Right cardiac atrium (tissue), 5 donors: ENCODE measurements at regions not wholly inside any gene's neighbourhood (a gene's known extent, or its start where the extent isn't known, plus 50 kb on each side); places are given as distances from the start of the nearest gene placed in this dataset.

Experiments used
- ATAC-seq, 2 donors: fragments of 200-7000 bp; cut with Tn5 transposase; one replicate each; pipeline versions ENCODE4 v1.8.0 to v1.9.1; 2020; ENCODE audit warnings: moderate library complexity in 2 of 2, mild to moderate bottlenecking in 1 of 2
- DNase-seq, 3 donors: peaks; one replicate each; pipeline ENCODE4 v3.0.0-alpha.2; 2020
- H3K27ac ChIP-seq: one replicate; pipeline ENCODE4 v1.5.1; 2013; ENCODE audit warnings: mild to moderate bottlenecking, low read length, control low read depth, moderate library complexity
- H3K27me3 ChIP-seq: one replicate; pipeline ENCODE4 v1.6.1; 2013; ENCODE audit not compliant: control insufficient read depth, insufficient read depth
- H3K4me1 ChIP-seq: one replicate; pipeline ENCODE4 v1.6.1; 2013; ENCODE audit warnings: low read length; ENCODE audit not compliant: control insufficient read depth, insufficient read depth
- H3K4me3 ChIP-seq: one replicate; pipeline ENCODE4 v1.5.1; 2013; ENCODE audit warnings: low read length, control low read depth
- H3K9me3 ChIP-seq: one replicate; pipeline ENCODE4 v1.6.1; 2013; ENCODE audit warnings: low read length; ENCODE audit not compliant: control insufficient read depth
- WGBS: extraction: QIAGEN DNeasy Blood & Tissue Kit; methylation state at CpG from one replicate; pipeline ENCODE4 v1.1.7; 2013; 5-methylcytosine and 5-hydroxymethylcytosine counted together
- intact Hi-C, 4 donors: fragments of 100-400 bp; cut with DNase I; formaldehyde crosslinking; loops; one replicate each; pipeline versions ENCODE4 v1.11.0 to v1.14.0; 2022 to 2023
- donor health status: healthy with polysubstance abuse.
- donor health status: DM: no; HTN: yes; CAD: no.
- donor health status: DM: no; HTN: no; CAD: no.
- donor health status: DM: no; HTN: yes; CAD: no; lungs with severe emphysema.
- donor health status: DM: yes; HTN: yes; CAD: no.

DNA sequence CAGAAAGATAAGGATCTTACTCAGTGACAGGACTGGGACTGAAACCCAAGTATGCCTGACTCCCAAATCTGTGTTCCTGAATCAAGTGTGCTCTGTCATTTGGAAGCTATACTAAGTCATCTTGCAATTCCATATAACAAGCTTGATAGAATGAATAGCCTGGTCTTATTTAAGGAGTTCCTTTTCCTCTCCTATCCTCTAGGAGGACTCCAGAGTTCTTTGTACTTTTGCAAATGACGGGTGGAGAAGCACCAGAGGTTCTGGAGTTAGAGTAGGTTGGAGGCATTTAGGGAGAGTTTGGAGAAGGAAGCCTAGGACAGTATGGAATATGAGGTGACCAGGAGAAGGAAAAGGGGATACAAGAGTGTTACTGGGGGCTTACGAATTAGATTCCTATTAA lies 92.9 kb upstream of the RCN1 start:
- intact Hi-C loops = no loop called here
- DNase-seq = no peak
- Histone ChIP-seq H3K4me1 (no peaks in the 10 kb centered on the region), H3K27ac (no peak overlapping the region), H3K9me3 (no peaks in the 10 kb centered on the region), H3K4me3 (no peak overlapping the region), H3K27me3 (no peaks in the 10 kb centered on the region)
- ATAC-seq = no peak
- WGBS = 63% methylated on average over 2 of the region's 2 CpGs

DNA sequence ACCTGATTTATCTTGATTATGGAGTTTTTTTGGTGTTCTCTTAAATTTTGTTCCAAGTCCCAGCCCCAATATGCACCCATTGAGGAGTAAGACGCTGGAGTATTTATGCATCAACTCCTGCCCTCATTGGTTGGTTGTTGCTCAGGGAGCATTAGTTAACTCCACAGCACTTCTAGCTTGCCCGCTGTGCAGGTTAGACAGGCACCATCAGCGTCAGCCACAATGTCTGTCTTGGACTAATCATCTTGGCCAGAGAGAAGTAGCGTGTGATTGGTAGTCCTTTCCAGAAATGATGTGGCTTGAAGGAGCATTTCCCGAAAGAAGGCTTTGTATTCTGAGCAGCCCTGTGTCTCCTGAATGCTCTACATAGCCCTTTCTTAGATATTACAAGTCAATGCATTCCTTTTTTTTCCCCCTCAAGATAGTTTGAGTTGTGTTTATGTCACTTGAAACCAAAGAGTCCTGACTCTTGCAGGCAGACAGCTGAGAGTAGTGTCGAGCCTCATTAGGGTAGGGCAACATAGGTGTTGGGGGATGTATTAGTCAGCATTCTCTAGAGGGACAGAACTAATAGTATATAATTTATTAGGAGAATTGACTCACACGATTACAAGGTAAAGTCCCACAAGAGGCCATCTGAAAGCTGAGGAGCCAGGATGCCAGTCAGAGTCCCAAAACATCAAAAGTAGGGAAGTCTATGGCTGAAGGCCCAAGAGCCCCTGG lies 94.6 kb upstream of the RCN1 start:
- ATAC-seq = no peak

DNA sequence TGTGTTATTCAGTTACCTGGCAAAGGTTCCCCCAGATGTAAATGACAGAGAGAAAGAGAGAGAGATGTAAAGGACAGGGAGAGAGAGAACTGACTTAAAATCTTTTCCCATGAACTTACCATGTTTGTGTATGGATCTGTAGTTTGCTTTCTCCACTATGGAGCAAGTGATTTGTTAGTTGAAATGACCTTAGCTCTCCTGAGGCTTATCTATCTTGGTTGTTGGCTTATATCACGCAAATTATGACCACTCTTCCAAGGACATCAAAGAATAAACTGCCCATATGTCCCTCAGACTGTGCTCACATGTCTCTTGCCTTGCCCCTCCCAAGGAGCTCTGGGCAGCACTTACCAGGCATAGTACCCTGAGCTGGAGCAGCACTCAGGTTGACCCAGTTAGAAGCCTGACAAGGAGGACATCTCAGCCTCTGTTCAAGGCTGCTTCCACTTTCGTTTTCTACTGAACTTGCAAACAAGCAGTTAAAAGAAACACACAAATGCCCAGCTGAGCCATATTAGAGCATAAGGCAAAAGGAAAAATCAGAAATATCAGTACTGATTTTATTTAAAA lies 95.3 kb upstream of the RCN1 start:
- H3K9me3 ChIP-seq = no peaks in the 10 kb centered on the region
- no peaks in the 10 kb centered on the region for H3K4me1 ChIP-seq
- WGBS = 53% methylated on average over 2 of the region's 2 CpGs
- intact Hi-C loops = no loop called here
- H3K27me3 ChIP-seq = no peaks in the 10 kb centered on the region
- ATAC-seq = peak in 1 of 2 donors; percentile 31
- no peak for DNase-seq
- H3K27ac ChIP-seq = no peak overlapping the region
- H3K4me3 ChIP-seq = no peak overlapping the region

More for the DNA sequence above, 94.6 kb upstream of the RCN1 start:
- intact Hi-C loops = no loop called here
- Histone ChIP-seq H3K27me3 (no peaks in the 10 kb centered on the region), H3K9me3 (no peaks in the 10 kb centered on the region), H3K4me3 (no peak overlapping the region), H3K4me1 (no peaks in the 10 kb centered on the region), H3K27ac (no peak overlapping the region)
- no peak for DNase-seq
- WGBS = 78% methylated on average over 7 of the region's 7 CpGs

DNA sequence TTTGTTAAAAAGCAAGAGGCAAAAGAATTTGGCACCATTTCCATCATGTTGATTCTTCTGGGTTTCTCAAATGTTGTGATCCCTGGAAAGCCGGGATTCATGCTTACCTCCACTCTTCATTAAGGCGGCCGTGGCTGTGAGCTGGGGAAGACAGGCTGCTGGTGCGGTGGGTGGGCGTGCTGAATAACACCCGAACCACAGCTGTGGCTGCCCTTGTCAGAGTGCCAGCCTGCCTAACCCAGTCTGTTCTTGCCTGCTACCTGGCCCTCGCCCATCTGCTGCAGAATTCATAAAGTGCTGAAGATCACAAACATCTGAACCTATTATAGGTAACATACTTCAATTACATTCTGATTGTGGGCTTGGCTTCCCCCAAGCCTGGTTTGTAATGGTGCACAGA lies 95.8 kb upstream of the RCN1 start:
- DNase-seq = no peak
- Histone ChIP-seq H3K4me1 (no peaks in the 10 kb centered on the region), H3K4me3 (no peak overlapping the region), H3K9me3 (no peaks in the 10 kb centered on the region), H3K27ac (no peak overlapping the region), H3K27me3 (no peaks in the 10 kb centered on the region)
- ATAC-seq = no peak
- intact Hi-C loops = no loop called here
- 76% methylated on average over 7 of the region's 7 CpGs for WGBS

DNA sequence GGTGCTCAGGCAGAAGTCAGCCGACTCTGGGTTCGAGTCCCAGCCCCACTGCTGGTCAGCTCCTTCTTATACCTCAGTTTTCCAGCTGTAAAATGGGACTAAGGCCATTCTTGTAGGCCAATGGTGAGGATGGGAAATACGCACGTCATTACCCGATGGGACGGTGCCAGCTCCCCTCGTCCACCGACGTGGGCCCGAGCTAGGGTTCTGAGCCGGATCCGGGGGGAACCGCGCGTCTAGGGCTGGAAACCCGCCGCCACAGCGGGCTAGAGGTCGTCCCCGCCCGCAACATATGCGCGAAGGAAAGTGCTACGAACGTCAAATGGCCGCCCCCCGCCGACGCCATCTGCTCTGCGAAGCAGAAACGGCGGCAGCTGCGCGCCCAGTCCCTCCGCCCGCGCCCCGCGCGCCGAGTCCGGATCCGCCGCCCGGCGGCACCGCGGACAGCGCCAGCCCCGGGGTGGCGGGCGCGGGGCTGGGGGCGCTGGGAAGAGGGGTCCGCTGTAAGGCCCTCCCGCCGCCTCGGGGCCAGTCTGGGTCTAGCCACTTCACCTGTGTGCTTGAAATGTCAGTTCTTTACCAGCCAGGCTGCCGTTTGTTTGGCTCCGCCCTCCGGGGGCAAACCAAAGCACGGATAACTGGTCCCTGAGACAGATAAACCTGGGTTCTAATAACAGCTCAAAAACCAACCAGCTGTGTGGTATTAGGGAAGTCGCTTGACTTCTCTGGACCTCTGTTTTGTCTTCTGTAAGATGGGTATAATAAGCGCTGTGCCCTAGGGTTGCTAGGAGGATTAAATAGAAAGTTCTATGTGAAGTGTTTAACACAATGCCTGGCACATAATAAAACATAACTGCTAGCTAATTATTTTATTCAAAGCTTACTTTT lies 103.5 kb upstream of the RCN1 start:
- intact Hi-C loops = no loop called here
- H3K4me3 ChIP-seq = peak overlapping the region; percentile 13
- ATAC-seq (no peak), DNase-seq (no peak)
- no peaks in the 10 kb centered on the region for H3K4me1 ChIP-seq
- peaks cover 8% of the 10 kb centered on the region for H3K27me3 ChIP-seq
- H3K9me3 ChIP-seq = no peaks in the 10 kb centered on the region
- WGBS = 10% methylated on average over 64 of the region's 64 CpGs
- no peak overlapping the region for H3K27ac ChIP-seq

DNA sequence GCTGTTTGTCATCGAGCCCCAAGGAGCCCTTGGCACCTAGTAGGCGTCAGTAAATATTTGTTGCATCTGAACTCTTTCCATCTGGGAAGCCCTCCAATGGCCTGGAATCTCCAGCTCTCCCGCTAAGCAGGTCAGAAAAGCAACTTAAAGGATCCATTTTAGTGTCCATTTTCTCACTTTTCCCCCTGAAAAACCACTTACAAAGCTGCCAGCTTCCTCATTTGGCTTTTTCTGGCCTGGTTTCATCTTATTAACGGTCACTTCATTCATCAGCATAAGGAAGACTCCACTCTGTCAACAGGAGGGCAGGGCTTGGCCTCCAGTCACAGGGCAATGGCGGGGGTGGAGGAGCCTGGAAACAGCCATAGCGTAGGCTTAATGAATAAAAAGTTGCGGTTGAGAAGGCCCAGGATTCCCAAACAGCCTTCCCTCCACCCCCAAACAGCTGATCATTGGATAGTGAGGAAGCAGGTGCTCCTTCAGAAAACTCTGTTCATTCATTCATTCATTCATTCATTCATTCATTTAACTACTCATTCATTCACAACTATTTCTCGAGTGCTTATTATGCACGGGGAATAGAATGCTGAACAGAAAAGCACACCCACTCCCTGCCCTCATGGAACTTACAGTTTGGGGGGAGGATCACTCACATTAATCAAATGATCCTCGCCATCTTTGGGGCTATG lies 104.5 kb upstream of the RCN1 start:
- intact Hi-C loops = no loop called here
- H3K4me1 ChIP-seq = no peaks in the 10 kb centered on the region
- no peak overlapping the region for H3K4me3 ChIP-seq
- H3K9me3 ChIP-seq = no peaks in the 10 kb centered on the region
- no peak for DNase-seq
- no peak overlapping the region for H3K27ac ChIP-seq
- WGBS = 56% methylated on average over 10 of the region's 10 CpGs
- H3K27me3 ChIP-seq = peaks cover 8% of the 10 kb centered on the region
- ATAC-seq = no peak

DNA sequence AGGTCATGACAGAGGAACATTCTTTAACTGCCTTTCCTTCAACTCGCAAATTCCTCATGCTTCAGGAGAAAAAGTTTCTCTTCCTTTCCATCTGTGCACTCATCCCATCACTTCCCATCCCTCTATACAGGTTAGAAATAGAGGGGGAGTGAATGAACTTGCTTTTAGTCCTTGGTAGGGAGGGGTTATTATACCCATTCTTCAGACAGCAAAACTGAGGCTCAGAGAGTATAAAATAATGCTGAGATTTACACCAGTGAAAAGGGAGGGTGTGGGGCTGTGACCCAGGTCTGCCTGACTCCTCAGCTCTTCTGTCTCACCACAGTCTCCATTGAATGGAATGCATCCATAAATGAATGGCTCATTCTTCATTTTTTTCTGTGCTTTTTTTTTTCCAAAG lies 109.4 kb upstream of the RCN1 start:
- 83% methylated on average over 1 of the region's 1 CpG for WGBS

DNA sequence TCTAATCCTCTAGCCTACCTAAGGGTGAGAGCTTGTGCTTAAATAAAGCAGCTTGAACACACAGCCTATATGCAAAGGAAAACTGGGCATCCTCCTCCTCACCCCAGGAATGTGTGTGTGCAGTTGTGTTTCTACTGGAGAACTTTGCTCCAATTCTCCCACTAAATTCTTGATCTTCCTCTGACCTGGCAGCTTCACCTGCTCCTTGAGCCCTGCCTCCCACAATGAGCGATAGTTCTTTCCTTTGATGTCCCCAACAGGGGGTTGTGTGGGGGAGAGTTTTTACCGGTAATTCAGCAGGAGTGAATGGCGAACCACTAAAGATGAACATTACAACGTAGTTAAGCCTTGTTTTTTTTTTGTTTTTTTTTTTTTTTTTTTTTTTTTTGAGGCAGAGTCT lies 113.5 kb upstream of the RCN1 start:
- Histone ChIP-seq H3K9me3 (no peaks in the 10 kb centered on the region), H3K4me3 (no peak overlapping the region), H3K4me1 (no peaks in the 10 kb centered on the region), H3K27ac (no peak overlapping the region), H3K27me3 (no peaks in the 10 kb centered on the region)
- WGBS = 44% methylated on average over 4 of the region's 4 CpGs
- DNase-seq (no peak), ATAC-seq (no peak)
- intact Hi-C loops = no loop called here

More for the DNA sequence above, 109.4 kb upstream of the RCN1 start:
- DNase-seq = no peak
- Histone ChIP-seq H3K4me1 (no peaks in the 10 kb centered on the region), H3K27ac (no peak overlapping the region), H3K9me3 (no peaks in the 10 kb centered on the region), H3K4me3 (no peak overlapping the region), H3K27me3 (peaks cover 5% of the 10 kb centered on the region)
- ATAC-seq = no peak
- intact Hi-C loops = no loop called here

DNA sequence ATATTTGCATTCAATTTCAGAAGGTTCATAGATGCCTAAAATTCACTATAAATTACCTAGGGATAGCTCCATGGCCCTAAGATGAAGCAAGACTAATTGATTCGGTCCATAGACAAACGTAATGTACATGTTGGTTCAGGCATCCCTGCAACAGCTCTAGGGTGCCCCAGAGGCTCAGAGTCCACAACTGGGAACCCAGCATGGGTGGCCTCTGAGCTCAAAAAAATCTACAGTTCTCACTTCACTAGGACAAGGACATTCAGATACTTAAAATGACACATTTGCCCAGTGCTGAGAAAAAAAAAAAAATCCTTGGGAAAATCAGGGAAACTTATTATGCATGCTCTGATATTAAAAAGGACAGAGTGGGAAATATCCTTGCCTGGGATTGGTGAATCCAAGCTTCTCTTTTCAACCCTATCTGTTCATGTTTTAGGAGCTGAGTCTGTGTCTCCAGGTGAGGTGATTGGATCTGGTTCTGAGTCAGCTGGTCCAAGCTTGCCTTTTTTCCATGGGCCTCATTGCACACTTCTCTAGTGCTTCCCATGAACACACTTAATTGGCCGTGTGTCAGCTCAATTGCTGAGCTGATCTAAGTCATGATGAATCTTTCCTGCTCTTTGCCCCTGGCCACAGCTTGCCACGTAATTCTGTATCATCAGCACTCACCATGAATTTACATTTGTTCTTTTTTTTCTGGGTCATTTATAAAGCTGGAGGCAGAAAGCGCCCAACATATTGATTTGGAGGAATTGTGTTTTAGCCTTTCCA lies 116.3 kb upstream of the RCN1 start:
- WGBS = 69% methylated on average over 5 of the region's 5 CpGs
- DNase-seq = no peak
- no peaks in the 10 kb centered on the region for H3K9me3 ChIP-seq
- intact Hi-C loops = no loop called here
- no peak for ATAC-seq
- H3K4me3 ChIP-seq = no peak overlapping the region
- no peak overlapping the region for H3K27ac ChIP-seq
- no peaks in the 10 kb centered on the region for H3K27me3 ChIP-seq
- no peaks in the 10 kb centered on the region for H3K4me1 ChIP-seq

DNA sequence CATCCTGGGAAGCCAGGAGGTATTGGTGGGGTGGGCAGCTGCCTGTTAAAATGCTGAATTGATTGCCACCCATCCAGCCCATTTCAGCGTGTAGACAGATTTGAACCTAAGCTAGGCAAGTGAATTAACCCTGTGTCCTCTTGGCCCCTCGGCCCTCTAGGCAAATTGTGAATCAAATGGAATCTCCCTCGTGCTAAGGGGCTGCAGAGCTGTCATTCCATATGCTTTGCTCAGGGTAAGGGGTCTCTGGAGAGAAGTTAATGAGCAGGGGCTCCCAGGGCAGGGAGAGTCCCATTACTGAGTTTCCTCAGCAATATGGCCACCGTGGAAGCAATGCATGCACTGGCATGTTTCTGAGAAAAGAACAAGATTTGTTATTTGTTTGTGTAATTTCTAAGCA lies 117.7 kb upstream of the RCN1 start:
- Histone ChIP-seq H3K27me3 (no peaks in the 10 kb centered on the region), H3K4me1 (no peaks in the 10 kb centered on the region), H3K9me3 (no peaks in the 10 kb centered on the region), H3K4me3 (no peak overlapping the region), H3K27ac (no peak overlapping the region)
- 68% methylated on average over 4 of the region's 4 CpGs for WGBS
- no peak for DNase-seq
- no peak for ATAC-seq
- intact Hi-C loops = no loop called here
